ENCODE measurements at regions not wholly inside any gene's neighbourhood (a gene's known extent, or its start where the extent isn't known, plus 50 kb on each side); places are given as distances from the start of the nearest gene placed in this dataset.

GRCh38 chr18:78082816-78083215, 833.2 kb downstream of the GALR1 start:
- no peak for TF ChIP-seq CTCF (conservative IDR thresholded peaks at IDR 0.05; ENCODE audit: low read depth, low read length)
- H3K4me3 ChIP-seq (ENCODE audit: low read depth, low read length): no peak overlapping the region
- no peak for DNase-seq (ENCODE audit: low read depth)

GRCh38 chr18:78085241-78086185, 835.9 kb downstream of the GALR1 start:
- TF ChIP-seq CTCF (conservative IDR thresholded peaks at IDR 0.05; ENCODE audit: low read depth, low read length): no peak
- no peak overlapping the region for H3K4me3 ChIP-seq (ENCODE audit: low read depth, low read length)
- DNase-seq (ENCODE audit: low read depth): no peak

- DNase-seq (ENCODE audit: low read depth): no peak
- no peak overlapping the region for H3K4me3 ChIP-seq (ENCODE audit: low read depth, low read length)
- no peak for TF ChIP-seq CTCF (conservative IDR thresholded peaks at IDR 0.05; ENCODE audit: low read depth, low read length)
Measured at GRCh38 chr18:78086931-78087330, 837.3 kb downstream of the GALR1 start.

- no peak overlapping the region for H3K4me3 ChIP-seq (ENCODE audit: low read depth, low read length)
- no peak for DNase-seq (ENCODE audit: low read depth)
- TF ChIP-seq CTCF (conservative IDR thresholded peaks at IDR 0.05; ENCODE audit: low read depth, low read length): no peak
Measured at GRCh38 chr18:78087338-78087737, 837.7 kb downstream of the GALR1 start.

GRCh38 chr18:78090584-78090983, 840.9 kb downstream of the GALR1 start:
- TF ChIP-seq CTCF (conservative IDR thresholded peaks at IDR 0.05; ENCODE audit: low read depth, low read length): no peak
- no peak for DNase-seq (ENCODE audit: low read depth)
- no peak overlapping the region for H3K4me3 ChIP-seq (ENCODE audit: low read depth, low read length)

DNA sequence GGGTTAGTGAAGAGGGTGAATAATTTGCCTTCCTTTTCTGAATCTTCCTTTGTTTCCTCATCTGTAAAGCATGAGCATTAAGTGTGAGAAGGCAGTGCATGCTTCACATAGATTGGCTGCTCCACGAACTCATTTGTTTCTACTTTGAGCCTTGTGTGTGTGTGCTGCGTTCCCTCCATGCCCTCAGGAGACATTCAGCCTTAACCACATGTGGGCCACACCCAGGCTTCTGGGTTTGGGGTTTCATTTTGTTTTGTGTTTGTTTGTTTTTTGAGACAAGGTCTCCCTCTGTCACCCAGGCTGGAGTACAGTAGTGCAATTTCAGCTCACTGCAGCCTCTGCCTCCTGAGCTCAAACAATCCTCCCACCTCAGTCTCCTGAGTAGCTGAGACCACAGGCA, 843.3 kb downstream of the GALR1 start:
- H3K4me3 ChIP-seq (ENCODE audit: low read depth, low read length): no peak overlapping the region
- no peak for TF ChIP-seq CTCF (conservative IDR thresholded peaks at IDR 0.05; ENCODE audit: low read depth, low read length)
- DNase-seq (ENCODE audit: low read depth): no peak
